IPS-NIHi7 (cell line): ENCODE measurements at regions not wholly inside any gene's neighbourhood (a gene's known extent, or its start where the extent isn't known, plus 50 kb on each side); places are given as distances from the start of the nearest gene placed in this dataset.
"Not testable (repeated sequence)": the region's sequence is repeated elsewhere in the genome, so short reads cannot be mapped to it uniquely, and the experiment has no call there.

Experiments
- DNase-seq: peaks from one replicate; pipeline ENCODE4 v3.0.0; 2012; ENCODE audit warnings: mixed read lengths; ENCODE audit errors: extremely low spot score

- no peak for DNase-seq
These were observed 1732.4 kb upstream of the CDH6 start for GRCh38 chr5:29460971-29461559.

GRCh38 chr5:29451004-29451403 lies 1742.5 kb upstream of the CDH6 start:
- not testable (repeated sequence) for DNase-seq

GRCh38 chr5:29414681-29415080 lies 1778.8 kb upstream of the CDH6 start:
- no peak for DNase-seq

- no peak for DNase-seq
These were observed 1780.5 kb upstream of the CDH6 start for GRCh38 chr5:29412979-29413378.

GRCh38 chr5:29402270-29402669 lies 1791.2 kb upstream of the CDH6 start:
- DNase-seq: no peak

- DNase-seq: no peak
These were observed 1803.5 kb upstream of the CDH6 start for GRCh38 chr5:29389993-29390392.

GRCh38 chr5:29387384-29387783 lies 1806.1 kb upstream of the CDH6 start:
- DNase-seq: no peak

- no peak for DNase-seq
These were observed 1810.7 kb upstream of the CDH6 start for GRCh38 chr5:29382780-29383179.

GRCh38 chr5:29380029-29380428 lies 1813.5 kb upstream of the CDH6 start:
- no peak for DNase-seq

GRCh38 chr5:29379619-29380018 lies 1813.9 kb upstream of the CDH6 start:
- no peak for DNase-seq

GRCh38 chr5:29378104-29378503 lies 1815.4 kb upstream of the CDH6 start:
- no peak for DNase-seq

GRCh38 chr5:29370248-29370647 lies 1823.2 kb upstream of the CDH6 start:
- no peak for DNase-seq

GRCh38 chr5:29367176-29367833 lies 1826.2 kb upstream of the CDH6 start:
- DNase-seq: no peak

- no peak for DNase-seq
These were observed 1842.3 kb upstream of the CDH6 start for GRCh38 chr5:29351170-29351569.

GRCh38 chr5:29337030-29337429 lies 1856.5 kb upstream of the CDH6 start:
- DNase-seq: no peak

- no peak for DNase-seq
These were observed 1871.9 kb upstream of the CDH6 start for GRCh38 chr5:29321591-29321990.

- DNase-seq: no peak
These were observed 1884.1 kb upstream of the CDH6 start for GRCh38 chr5:29309359-29309758.

GRCh38 chr5:29307478-29307877 lies 1886.0 kb upstream of the CDH6 start:
- DNase-seq: no peak

GRCh38 chr5:29304545-29304944 lies 1888.9 kb upstream of the CDH6 start:
- DNase-seq: no peak

- DNase-seq: no peak
These were observed 1896.9 kb upstream of the CDH6 start for GRCh38 chr5:29296548-29296947.

- DNase-seq: no peak
These were observed 1915.8 kb upstream of the CDH6 start for GRCh38 chr5:29277642-29278041.

- DNase-seq: no peak
These were observed 1917.1 kb upstream of the CDH6 start for GRCh38 chr5:29276371-29276770.

- no peak for DNase-seq
These were observed 1929.6 kb upstream of the CDH6 start for GRCh38 chr5:29263915-29264351.
